ENCODE measurements at regions not wholly inside any gene's neighbourhood (a gene's known extent, or its start where the extent isn't known, plus 50 kb on each side); places are given as distances from the start of the nearest gene placed in this dataset.

GRCh38 chr14:76924371-76925096, 98.3 kb downstream of the LRRC74A start:
- peak; percentile 99 for DNase-seq

GRCh38 chr14:76923431-76924370, 97.5 kb downstream of the LRRC74A start:
- DNase-seq = no peak

GRCh38 chr14:76922584-76922983, 96.4 kb downstream of the LRRC74A start:
- DNase-seq = no peak

- DNase-seq = no peak
These were observed 95.9 kb downstream of the LRRC74A start for GRCh38 chr14:76922092-76922491.

- DNase-seq = no peak
These were observed 94.8 kb downstream of the LRRC74A start for GRCh38 chr14:76921088-76921399.

GRCh38 chr14:76920331-76921087, 94.3 kb downstream of the LRRC74A start:
- DNase-seq = peak; percentile 91

GRCh38 chr14:76919431-76920330, 93.5 kb downstream of the LRRC74A start:
- peak; percentile 90 for DNase-seq

Data from NCI-H1105 (cell line).